NCI-H226 (cell line): ENCODE measurements at regions not wholly inside any gene's neighbourhood (a gene's known extent, or its start where the extent isn't known, plus 50 kb on each side); places are given as distances from the start of the nearest gene placed in this dataset.
"Not testable (repeated sequence)": the region's sequence is repeated elsewhere in the genome, so short reads cannot be mapped to it uniquely, and the experiment has no call there.

Experiments
- DNase-seq: peaks from one replicate; pipeline ENCODE4 v3.0.0-alpha.2; 2015

- no peak for DNase-seq
Observed at GRCh38 chr11:114758627-114759026, 80.3 kb downstream of the NXPE2 start.

DNA sequence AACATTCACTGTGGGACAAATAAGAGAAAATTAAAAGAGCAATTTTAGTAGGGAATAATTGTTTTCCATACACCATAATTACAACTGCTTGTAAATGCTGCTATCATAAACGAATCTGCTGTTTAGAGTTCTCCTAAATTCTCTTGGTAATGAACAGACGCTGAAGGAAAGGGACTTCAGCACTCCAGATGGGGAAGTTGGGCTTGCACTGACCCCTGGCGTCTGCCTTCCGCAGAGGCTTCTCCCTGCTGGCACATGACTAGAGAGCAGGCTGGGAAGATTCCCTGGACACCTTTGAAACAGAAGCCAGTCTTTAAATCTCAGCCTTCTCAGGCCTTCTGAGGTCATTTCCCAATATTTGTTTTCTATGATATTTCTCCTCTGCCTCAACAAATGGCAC lies 84.1 kb downstream of the NXPE2 start:
- DNase-seq = peak; percentile 29

GRCh38 chr11:114764563-114764962 lies 86.2 kb downstream of the NXPE2 start:
- no peak for DNase-seq

- no peak for DNase-seq
Observed at GRCh38 chr11:114771172-114771571, 92.8 kb downstream of the NXPE2 start.

- no peak for DNase-seq
Observed at GRCh38 chr11:114773541-114774338, 95.4 kb downstream of the NXPE2 start.

- DNase-seq = peak; percentile 6
Observed at GRCh38 chr11:114774599-114775361, 96.5 kb downstream of the NXPE2 start.

- no peak for DNase-seq
Observed at GRCh38 chr11:114775875-114776621, 97.7 kb downstream of the NXPE2 start.

- DNase-seq = no peak
Observed at GRCh38 chr11:114776956-114777355, 98.6 kb downstream of the NXPE2 start.

DNA sequence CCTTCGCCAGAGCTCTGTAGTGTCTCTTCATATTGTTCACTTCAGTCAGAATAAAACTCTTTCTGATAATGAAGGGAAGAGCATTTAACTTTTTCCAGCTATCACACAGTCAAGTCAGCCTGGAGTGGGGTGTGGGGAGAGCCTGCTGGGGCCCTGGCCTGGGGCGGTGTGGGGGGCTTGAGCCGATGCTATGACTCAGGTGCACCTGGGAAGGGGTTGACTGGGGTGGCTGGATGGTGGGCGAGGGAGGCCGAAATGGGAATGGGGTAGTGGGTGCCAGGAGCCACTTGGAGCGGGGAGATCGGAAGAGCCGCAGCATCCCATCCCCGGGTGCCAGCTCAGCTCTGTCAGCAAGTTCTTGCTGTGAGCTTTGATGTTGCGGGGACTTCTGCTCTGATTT lies 100.9 kb downstream of the NXPE2 start:
- DNase-seq = no peak

GRCh38 chr11:114782650-114783310 lies 104.5 kb downstream of the NXPE2 start:
- DNase-seq = no peak

GRCh38 chr11:114783805-114784204 lies 105.5 kb downstream of the NXPE2 start:
- no peak for DNase-seq

DNA sequence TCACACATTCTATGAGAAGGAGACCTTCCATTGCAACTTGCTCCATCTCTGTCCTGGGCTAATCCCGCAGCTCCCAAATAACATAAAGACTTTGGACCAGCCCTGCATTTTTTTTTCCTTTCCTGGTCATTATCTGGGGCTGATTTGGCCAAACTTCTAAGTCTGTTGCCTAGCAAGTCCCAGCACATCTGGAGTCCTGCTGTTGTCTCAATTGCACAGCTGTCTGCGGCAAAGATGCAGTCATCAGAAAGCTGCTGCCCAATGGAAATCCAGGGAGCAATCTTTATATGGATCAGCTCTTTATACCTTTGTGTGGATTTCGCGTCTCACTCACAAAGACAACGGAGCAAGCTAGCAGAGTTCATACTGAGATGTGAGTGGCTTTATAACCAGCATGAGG lies 105.9 kb downstream of the NXPE2 start:
- no peak for DNase-seq

DNA sequence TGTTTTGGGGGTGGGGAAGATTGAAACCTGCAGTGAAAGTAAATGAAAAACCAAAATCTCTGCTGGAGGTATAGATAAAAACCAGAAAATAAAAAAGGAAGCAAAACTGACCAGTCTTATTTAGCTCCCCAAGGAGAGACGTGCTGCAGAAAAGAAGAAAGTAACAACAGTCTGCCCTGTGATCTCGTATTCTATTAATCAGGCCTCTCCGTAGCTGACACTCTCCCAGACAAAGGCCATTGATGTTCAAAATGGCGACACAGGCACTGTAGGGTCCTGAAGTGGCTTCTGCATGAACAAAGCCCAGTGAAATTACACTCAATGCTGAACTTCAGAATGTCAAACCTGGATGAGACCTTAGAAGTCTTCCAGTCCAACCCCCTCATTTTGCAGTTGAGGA lies 106.6 kb downstream of the NXPE2 start:
- DNase-seq = no peak

- DNase-seq = no peak
Observed at GRCh38 chr11:114785820-114786219, 107.5 kb downstream of the NXPE2 start.

GRCh38 chr11:114787126-114787525 lies 108.8 kb downstream of the NXPE2 start:
- DNase-seq = no peak

DNA sequence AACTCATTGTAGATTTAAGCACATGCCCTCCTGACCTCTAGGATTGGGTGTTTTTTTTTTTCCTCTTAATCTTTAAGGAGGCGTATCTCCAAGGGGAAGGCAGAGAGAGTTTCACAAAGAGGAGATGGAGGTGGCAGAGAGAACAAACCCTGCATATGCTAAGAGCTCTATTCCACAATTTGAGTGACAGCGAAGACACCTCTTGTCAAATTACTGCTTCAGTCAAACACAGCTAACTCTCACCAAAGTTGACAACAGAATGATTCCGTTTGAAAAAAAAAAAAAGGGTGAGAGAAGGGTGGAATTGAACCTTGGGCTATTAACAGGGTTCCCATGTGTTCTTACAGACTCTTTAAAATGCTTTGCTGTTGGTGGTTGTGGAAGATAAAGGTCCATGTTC lies 112.6 kb downstream of the NXPE2 start:
- DNase-seq = no peak

DNA sequence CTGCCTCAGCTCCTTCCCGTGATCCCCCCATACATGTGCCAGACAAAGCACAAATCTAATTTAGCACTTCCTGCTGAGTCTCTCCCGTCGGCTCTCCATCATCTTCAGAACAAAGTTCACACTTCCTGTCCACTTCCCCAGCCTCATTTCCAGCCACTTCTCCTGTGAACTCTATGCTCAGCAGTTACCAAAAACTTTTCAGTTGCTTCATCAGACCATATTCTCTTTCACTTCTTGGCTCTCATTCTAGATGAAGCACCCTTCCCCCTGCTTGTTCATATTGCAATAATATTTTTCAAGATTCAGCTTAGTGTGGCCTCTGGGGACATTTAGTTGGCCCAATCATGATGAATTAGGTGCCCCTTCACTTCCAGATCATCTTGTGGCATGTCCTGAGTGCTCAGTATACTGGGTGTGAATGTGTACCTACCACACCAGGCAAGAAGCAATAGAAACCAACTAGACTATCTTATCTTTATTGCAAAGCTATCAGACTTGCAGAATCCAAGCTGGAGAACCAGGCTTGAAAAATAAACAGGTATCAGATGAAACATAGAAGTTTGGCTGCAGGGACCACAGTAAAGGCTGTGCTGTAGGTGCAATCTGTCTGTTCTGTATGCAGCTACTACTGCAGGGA lies 115.8 kb downstream of the NXPE2 start:
- no peak for DNase-seq

- no peak for DNase-seq
Observed at GRCh38 chr11:114796954-114797721, 118.8 kb downstream of the NXPE2 start.

- no peak for DNase-seq
Observed at GRCh38 chr11:114799476-114799875, 121.1 kb downstream of the NXPE2 start.

DNA sequence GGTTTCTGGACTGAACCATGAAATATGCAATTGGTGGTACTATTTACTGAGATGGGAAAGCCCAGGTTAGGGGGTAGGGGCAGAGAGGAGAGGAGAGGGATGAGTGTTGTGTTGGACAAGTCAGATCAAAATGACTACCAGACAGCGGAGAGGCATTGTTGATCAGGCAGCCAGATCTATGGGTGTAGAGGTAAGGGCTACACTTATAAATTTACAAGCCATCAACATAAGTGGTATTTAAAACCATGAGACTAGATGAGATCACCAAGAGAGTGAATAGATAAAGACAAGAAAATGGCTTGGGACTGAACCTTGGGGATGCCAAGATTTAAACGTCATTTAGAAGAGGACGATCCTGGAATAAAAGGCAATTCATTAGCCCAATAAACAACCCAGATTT lies 123.4 kb downstream of the NXPE2 start:
- DNase-seq = no peak

DNA sequence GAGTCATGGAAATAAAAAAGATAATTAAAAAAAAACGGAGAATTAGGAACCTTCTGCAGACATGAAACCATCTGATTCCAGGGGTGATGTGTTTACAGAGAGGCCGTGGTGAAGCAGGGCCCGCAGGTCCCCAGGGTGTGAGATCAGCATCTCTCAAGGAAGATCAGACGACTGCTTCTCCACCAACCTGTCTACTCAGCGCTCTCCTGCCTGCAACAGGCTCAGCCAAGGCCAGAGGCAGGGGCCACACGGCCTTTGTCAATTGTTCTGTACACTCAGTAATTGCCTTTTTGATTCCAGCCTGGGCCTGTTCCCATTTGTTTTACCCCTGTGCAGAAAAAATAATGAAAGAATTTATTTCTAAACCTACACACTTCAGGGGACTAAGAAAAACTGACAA lies 124.6 kb downstream of the NXPE2 start:
- no peak for DNase-seq

GRCh38 chr11:114805431-114805830 lies 127.1 kb downstream of the NXPE2 start:
- not testable (repeated sequence) for DNase-seq
